GM20431 (cell line): ENCODE measurements at regions not wholly inside any gene's neighbourhood (a gene's known extent, or its start where the extent isn't known, plus 50 kb on each side); places are given as distances from the start of the nearest gene placed in this dataset.
"Not testable (repeated sequence)": the region's sequence is repeated elsewhere in the genome, so short reads cannot be mapped to it uniquely, and the experiment has no call there.

Experiments
- in situ Hi-C: fragments of 300-500 bp; cut with MseI, MboI; formaldehyde crosslinking; loops from one replicate; pipeline ENCODE4 v1.15.0; 2020; ENCODE audit warnings: low sequenced_read_pairs; ENCODE audit not compliant: unreplicated experiment

DNA sequence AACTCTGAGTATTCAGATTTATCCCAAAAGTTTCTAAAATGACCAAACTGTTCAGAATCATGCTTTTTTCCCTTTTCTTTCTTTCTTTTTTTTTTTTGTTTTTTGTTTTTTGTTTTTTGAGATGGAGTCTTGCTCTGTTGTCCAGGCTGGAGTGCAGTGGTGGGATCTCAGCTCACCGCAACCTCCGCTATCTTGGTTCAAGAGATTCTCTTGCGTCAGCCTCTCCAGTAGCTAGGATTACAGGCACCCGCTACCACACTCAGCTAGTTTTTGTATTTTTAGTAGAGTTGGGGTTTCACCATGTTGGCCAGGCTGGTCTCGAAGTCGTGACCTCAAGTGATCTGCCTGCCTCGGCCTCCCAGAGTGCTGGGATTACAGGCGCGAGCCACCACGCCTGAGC lies 219.2 kb upstream of the ZNF184 start:
- in situ Hi-C loops, result not testable (repeated sequence)

DNA sequence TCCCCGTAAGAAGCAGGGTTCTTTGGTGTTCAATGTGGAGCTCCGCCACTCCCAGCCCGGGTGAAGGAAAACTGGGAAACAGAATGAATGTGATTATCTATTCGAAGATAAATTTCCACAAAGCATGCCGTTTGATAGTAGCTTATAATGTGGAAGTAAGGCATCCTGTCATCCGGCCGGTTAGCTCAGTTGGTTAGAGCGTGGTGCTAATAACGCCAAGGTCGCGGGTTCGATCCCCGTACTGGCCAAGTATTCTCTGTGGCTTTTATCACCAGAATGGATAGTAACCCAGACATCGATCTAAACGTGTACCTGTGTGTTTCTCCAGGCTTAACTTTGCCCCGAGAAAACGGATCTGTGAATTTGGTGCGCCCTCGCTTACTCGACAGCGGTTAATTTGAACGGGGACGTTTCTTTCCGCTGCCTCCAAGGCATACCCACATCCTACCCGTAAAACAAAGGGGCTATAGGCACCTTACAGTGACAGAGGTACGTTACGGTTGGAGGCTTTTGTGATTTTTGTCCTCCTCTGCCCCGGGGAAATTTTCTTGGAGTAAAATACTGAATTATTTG lies 215.2 kb upstream of the ZNF184 start:
- in situ Hi-C loops, result no loop called here

DNA sequence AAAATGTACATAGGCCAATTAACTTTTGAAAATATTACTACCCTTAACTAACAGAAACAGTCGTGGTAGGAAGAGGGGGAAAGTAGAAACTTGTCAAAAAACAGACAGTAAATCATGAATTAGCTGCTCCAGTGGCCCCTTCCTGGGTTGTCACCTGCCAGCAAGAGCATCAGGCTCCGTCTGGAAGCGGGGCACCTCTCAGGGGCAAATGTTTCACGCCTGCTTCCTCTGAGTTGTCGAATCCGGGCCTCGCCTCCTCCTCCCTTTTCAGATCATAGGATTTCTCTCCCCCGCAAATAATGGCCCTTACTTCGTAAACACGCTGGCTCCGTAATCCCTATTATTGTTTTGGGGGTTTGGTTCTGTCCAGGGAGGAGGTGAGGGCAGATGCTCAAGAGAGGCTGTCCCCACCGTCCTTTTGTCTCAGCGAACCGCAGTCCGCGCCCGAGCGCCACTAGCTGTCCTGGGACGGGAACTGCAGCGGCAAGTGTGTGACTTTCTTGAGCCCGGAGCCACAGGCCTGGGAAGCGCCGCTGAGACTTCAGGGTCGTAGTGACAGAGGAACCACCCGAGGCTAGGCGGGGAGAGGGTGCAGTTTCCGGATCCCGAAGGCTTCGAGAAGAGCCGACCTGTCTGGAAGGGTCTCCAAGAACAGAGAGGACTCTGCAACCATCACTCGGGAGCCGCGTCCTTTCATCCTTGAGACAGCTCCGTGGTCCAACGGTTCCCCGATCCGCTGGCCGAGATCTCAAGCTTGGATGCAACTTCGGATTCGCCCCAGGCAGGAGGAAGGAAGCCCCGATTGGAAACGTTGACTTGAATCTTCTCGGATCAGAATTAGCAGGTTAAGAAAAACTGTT lies 214.5 kb upstream of the ZNF184 start:
- in situ Hi-C loops, result no loop called here

DNA sequence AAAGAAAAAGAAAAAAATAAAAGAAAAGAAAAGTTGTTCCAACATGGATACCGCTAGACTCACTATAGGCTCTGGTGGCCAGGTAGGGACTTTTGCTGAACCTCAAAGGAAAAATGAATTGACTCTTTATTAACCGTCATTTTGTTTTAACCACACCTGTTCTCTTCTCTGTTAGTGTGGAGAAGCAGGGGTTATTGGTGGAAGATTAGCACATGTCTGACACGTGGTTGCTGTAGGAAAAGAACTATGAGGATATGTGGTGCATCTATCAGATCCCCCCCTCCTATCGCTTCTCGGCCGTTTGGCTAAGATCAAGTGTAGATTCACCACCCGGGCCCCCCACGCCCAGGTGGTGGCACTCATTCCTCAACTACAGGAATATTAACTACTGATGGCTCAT lies 212.4 kb upstream of the ZNF184 start:
- in situ Hi-C loops, result no loop called here

DNA sequence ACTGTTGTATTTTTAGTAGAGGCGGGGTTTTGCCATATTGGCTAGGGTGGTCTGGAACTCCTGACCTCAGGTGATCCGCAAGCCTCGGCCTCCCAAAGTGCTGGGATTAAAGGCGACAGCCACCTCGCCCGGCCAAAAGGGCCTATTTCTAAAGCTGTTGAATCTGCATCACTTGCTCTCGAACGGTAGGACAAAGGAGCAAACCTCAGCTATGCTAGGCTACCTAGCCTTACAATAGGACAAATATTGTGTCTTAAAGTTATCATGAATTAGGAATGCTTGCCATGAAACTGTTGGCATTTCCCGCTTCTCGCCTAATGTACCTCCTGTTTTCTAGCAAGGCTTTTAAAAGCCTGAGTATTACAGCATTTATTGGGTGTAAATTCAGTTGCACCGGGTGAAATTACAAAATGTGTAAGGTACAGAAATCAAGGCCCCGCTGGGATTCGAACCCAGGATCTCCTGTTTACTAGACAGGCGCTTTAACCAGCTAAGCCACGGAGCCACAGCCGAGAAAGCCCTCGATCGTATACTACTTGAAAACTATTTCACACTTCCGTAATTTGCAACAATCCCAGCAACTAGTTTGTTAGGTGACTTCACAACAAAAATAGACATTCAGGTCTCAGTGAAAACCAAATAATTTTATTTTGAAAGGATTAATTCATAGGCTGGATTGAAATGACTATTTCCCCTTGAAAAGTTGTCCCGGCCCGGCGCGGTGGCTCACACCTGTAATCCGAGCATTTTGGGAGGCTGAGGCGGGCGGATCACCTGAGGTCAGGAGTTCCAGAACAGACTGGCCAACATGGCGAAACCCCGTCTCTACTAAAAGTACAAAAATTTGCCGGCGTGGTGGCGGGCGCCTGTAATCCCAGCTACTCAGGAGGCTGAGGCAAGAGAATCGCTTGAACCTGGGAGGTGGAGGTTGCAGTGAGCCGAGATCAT lies 211.6 kb upstream of the ZNF184 start:
- in situ Hi-C loops, result no loop called here

DNA sequence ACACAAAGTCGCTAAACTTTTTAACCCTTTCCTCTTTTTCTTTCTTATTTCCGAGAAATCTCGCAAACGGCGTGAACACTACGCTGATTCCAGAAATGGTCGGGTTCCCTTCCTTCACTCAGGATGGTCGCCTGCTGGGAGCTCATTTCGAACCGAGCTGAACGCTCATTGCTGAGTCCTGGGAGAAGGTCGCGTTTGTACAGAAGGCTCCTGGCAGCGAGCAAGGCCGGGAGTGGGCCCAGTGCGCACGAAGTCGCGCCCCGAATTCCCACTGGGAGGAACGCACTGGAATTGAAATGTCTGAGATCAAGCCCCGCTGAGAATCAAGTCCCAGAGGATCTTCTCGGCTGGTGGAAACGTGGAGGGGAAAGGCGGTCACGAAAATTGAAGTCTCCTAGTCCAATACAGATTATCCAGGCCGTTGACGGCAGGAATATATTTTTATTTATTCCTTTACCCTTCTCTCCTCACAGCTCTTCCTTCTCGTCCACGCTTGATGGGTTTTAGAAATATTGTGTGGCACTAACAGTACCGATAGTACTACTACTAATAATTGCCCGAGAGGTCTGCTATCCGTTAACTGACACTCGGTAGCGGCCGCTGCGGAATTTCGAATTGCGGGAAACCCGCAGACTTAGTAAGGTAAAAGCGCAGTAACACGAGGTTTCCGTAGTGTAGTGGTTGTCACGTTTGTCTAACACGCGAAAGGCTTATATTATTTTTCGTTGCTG lies 207.2 kb upstream of the ZNF184 start:
- in situ Hi-C loops, result no loop called here

DNA sequence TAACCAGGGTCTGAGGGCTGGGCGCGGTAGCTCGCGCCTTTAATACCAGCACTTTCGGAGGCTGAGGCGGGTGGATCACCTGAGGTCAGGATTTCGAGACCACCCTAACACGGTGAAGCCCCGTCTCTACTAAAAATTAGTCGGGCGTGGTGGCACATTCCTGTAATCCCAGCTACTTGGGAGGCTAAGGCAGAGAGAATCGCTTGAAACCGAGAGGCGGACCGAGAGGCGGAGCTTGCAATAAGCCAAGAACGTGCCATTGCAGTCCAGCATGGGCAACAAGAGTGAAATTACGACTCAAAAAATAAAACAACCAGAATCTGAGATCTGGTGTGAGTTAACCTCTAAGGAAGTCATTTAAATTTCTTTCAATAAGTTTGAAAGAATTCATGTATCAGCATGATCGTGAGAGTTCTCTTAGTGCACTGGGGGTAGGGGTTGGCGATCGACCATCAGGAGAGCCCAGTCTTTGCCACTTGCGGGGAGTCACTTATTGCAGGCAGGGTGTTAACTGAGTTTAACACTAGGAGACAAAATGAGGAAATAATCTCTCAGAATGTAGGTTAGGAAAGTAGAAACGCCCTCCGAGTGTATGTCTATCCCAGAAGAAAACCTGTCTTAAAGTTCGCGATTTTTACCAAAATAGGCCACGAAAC lies 206.5 kb upstream of the ZNF184 start:
- in situ Hi-C loops, result no loop called here

DNA sequence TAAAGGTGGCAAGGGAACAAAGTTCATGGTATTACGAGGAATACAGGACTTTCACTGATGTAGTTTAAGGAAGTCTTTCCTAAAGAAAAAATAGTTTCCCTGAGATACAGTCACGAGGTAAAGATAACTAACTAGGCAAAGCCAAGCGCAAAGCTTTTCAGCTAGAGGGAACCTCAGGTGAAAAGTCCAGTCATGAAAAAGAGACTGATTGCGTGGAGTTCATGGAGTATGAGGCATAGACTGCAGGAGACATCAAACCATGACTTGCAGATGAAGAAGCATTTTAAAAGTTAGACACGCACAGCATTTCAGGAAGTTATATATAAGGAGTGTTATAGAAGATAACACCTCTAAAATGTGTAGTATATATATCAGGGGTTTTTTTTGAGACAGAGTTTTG lies 205.6 kb upstream of the ZNF184 start:
- in situ Hi-C loops, result no loop called here

DNA sequence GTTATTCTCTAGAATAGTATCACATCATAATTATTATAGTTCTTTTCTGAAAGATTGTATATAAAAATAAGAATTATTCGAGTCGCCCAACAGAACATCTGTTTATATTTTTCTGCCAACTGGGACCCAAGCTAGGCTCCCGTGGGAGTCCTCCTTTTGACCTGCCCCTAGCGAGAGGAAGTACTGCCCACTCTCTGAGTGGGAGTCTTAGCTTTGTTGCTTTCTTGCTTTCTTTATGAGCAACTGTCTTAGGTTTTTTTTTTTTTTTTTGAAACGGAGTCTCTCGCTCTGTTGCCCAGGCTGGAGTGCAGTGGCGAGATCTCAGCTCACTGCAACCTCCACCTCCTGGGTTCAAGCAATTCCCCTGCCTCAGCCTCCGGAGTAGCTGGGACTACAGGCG lies 202.0 kb upstream of the ZNF184 start:
- in situ Hi-C loops, result no loop called here

DNA sequence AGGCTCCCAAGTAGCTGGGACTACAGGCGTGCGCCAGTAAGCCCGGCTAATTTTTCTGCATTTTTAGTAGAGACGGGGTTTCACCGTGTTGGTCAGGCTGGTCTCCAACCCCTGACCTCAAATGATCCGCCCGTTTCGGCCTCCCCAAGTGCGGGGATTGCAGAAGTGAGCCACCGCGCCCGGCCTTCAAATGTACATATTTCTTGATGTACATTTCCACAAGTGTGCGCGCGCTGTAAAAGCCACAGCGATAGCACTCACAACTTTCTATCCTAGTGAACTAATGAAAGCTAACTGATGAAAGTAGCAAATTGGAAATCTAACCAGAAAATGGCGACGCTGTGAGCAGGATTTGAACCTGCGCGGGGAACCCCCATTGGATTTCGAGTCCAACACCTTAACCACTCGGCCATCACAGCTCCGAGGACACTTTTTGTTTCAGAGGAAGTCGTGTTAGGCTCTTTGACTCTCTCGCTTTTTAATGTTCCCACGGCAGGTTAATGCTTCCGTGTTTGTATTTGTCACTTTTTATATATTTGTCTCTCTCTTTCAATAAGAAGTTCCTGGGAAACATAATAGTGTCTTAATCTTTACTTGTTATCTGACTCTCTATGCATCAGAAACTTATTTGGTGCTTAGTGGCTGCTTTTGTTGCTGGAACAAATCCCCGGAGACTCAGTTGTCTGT lies 199.4 kb upstream of the ZNF184 start:
- in situ Hi-C loops, result no loop called here

DNA sequence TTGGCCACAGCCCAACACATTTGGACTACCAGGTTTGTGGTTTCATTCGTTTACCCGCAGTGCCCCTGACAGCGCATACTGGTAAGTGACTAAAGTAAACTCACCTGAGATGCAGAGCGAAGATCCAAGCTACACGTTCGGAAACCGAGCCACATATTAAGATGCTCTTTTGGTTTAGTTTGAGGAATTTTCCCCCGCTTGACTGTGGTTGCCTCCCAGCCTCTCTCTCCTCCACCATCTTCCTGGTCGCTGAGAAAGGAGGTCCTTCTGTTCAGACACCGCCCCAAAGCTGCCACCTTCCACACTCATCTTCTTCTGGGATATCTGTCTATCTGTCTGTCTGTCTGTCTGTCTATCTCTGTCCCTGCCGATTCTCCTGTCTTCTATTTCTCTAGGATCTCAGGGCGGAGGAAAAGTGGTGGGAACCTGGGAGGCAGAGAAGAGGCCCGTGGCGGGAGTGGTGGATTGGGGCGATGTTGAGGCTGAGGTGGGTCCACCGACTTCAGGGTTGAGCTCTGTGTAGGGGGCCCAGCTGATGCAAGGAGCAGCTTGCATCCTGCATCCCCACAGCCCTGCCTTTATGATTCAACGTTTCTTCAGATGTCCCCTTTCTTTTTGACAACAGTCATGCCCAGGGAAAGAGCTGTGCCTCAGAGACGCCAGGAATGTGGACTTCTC lies 196.9 kb upstream of the ZNF184 start:
- in situ Hi-C loops, result no loop called here

DNA sequence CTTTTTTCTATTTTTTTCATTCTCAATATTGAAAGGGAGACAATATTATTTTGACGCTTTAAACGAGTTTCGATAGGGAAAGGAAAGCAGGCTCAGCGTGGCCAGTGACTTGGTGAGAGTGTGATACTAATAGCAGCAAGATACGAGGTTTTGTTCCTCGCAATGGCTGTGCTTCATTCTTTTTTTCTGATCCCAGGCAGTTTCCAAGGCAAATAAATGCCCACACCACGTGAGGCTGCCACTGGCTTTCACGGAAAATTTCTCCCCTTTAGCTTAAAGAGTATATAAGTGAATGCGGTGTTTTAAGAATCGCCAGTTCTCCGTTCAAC lies 196.4 kb upstream of the ZNF184 start:
- in situ Hi-C loops, result no loop called here

DNA sequence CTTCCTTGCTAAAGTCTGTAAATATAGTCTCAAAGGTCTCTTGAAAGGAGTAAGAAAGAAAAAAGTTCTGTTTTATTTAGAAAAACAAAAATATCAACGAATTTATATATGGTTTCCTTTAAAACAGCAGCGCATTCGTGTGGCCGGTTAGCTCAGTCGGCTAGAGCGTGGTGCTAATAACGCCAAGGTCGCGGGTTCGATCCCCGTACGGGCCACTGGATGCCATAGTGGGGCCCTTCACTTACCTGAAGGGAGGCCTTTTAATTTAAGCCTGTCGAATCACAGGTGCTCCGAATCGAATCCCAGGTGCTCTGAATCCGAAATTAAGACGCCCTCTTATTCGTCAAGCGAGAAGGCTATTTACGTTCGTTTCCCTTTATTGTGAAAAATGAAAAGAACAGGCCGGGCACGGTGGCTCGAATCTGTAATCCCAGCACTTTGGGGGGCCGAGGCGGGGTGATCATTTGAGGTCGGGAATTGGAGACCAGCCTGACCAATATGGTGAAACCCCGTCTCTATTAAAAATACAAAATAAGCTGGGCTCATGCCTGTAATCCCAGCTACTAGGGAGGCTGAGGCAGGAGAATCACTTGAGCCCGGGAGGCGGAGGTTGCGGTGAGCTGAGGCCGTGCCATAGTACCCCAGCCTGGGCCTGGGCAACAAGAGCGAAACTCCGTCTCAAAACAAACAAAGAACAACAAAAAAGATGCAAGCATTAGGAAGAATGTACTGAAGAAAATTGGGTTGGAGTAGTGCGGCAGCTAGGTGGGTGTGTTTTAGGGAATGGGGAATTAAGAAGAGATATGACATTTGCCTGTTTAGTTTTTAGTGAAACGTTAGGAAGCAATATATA lies 195.8 kb upstream of the ZNF184 start:
- in situ Hi-C loops, result no loop called here

DNA sequence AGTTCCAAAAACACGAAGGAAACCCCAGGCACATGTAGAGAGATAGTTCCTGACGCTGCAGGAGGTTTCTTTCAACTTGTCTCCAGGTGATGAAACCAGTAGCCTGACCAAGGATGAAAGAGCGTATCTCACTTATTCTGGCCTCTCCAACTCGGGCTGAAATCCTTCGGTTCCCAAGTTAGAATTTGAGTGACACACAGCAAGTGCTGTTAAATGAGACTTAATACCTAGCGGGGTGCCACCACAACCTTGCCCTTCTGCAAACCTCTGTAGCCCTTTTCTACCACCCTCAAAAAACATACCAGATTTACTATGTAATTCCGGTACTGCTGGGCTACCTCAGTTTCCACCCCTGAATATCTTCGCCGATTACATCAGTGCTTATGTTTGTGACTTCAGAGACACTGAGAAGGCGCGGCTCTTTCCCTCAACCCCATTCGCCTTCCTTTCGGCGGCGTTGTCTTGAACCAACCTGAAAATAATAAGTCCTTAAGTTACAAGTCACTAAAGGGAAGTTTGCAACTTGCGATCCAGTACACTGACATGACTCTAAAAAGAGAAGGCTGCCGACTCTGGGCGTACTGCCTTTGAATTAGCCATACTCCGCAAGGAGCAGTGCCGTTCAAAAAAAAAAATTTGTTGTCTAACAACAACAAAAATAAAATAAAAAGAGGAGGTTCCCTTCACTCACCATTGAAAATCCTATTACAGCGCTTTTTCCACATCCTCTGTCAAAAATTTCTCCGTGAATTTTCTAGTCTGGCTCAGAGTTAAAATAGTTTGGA lies 194.9 kb upstream of the ZNF184 start:
- in situ Hi-C loops, result no loop called here

DNA sequence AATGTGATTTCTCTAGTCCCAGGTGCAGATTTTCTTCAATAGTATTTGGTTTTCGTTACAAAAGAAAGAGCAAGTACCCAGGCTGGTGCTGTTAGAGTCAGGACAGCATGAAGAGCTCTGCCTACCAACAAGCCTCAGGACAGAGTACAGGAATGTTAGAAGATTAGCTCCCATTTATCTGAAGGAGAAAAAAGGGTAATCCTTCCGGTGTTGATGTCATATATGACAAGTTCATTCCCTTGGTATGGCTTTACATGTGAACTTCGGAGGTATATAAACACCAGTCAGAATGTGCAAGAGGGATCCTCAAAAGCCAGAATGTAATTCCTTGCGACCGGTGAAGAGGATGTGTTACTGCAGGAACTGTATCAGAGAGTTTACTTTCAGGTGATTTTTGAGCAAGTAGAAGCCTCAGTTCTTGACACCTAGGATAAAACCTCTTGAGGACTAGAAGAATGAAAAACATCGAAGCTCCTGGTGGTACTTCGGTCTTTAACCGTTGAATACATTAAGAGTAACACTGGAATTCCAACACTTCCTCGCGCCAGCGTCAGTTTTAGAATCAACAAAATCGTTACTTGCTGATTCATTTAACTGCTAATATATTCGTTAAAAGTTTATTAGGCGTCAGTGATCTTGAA lies 194.2 kb upstream of the ZNF184 start:
- in situ Hi-C loops, result no loop called here

DNA sequence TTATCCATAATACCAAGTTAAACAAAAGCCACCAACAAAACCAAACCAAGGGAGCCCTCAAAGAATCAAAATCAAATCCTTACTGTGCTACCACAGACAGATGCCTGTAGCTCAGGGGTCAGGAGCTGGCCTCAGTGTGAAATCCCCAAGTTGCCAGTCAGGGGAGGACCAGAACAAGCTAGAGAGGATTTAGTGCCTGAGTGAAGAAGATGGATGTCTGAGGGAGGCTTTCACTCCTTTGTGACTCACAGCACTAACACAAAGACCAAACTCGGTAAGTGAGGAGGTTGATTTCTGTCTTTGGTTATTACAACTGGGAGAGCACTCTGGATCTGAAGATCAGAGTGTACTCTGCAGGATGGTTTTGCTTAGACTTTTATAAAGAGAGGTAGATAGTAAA lies 189.9 kb upstream of the ZNF184 start:
- in situ Hi-C loops, result no loop called here

DNA sequence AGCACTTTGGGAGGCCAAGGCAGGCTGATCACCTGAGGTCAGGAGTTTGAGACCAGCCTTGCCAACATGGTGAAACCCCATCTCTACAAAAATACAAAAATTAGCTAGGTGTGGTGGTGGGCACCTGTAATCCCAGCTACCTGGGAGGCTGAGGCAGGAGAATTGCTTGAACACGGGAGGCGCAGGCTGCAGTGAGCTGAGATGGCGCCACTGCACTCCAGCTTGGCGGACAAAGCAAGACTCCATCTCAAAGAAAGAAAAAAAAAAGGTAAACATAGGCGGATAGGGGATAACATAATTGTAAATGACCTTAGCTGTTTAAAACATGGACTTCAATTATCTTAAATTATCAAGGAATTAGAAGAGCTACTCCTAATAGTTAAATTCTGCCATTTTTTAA lies 189.3 kb upstream of the ZNF184 start:
- in situ Hi-C loops, result not testable (repeated sequence)
